ENCODE measurements at regions not wholly inside any gene's neighbourhood (a gene's known extent, or its start where the extent isn't known, plus 50 kb on each side); places are given as distances from the start of the nearest gene placed in this dataset.
A peak's percentile ranks its signal among the peaks of the same experiment; 100 is the strongest.

GRCh38 chr9:92187989-92188714, 72.9 kb upstream of the SPTLC1 start:
- in situ Hi-C loops (cut with HindIII; ENCODE audit: low sequenced_read_pairs): no loop called here
- DNase-seq (ENCODE audit: low spot score): peak; percentile 41

GRCh38 chr9:92187390-92187789, 72.2 kb upstream of the SPTLC1 start:
- DNase-seq (ENCODE audit: low spot score): no peak
- in situ Hi-C loops (cut with HindIII; ENCODE audit: low sequenced_read_pairs): no loop called here

DNA sequence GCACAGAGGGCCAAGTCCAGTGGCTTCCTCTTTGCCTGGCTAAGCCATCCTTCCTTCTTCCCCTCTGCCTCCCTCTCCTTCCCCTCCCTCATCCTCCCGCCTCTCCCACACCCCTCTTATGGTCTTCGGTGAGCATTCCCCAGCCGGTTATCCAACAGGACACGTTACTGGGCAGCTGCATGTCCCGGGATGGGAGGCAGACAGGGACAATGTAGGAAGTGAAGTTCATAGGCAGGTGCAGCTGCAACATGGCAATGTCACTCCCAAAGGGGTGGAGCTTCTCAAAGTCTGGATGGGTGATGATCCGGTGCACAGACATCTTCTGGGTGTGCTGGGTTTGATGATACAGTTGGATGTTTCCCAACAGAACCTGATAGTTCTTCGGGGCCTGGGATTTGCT, 71.4 kb upstream of the SPTLC1 start:
- DNase-seq (ENCODE audit: low spot score): no peak
- in situ Hi-C loops (cut with HindIII; ENCODE audit: low sequenced_read_pairs): no loop called here

DNA sequence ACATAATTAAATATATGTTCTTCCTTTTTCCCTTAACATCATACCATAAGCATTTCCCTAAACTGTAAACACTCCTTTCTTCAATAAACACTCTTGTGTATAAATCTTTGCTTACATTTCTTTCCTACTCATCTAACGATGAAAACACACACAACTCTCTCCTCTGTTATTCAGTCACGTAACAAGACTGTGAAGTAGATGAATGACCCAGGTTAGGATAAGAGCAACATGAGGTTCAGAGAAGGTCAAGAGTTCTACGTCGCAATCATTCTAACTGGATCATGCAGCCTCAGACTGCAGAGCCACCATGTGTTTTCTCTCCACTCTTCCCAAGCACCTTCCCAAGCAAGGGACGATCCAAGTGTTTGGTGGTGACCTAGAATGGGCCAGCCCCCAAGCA, 70.5 kb upstream of the SPTLC1 start:
- in situ Hi-C loops (cut with HindIII; ENCODE audit: low sequenced_read_pairs): no loop called here

GRCh38 chr9:92185096-92185495, 69.9 kb upstream of the SPTLC1 start:
- in situ Hi-C loops (cut with HindIII; ENCODE audit: low sequenced_read_pairs): no loop called here
- no peak for DNase-seq (ENCODE audit: low spot score)

More for the DNA sequence above, 70.5 kb upstream of the SPTLC1 start:
- DNase-seq (ENCODE audit: low spot score): no peak

DNA sequence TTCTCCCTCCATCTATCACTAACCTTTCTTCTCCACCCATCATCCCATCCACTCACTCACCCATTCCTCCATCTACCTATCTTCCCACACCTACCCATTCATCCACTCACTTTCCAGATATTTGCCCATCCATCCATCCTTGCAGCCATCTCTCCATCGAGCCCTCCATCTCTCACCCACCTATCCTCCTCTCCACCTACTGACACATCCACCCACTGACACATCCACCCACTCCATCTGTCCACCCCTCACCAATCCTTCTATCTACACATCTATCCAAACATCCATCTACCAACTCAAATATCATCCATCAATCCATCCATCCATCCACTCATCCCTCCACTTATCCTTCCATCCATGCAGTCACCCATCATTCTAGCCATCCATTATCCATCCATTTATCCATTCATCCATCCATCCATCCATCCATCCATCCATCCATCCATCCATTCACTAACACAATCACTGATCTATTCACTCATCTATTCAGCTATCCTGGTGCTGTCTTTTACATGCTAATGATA, 68.9 kb upstream of the SPTLC1 start:
- in situ Hi-C loops (cut with HindIII; ENCODE audit: low sequenced_read_pairs): no loop called here
- no peak for DNase-seq (ENCODE audit: low spot score)

- no peak for DNase-seq (ENCODE audit: low spot score)
These were observed 68.2 kb upstream of the SPTLC1 start for GRCh38 chr9:92183449-92183848.

GRCh38 chr9:92181296-92181695, 66.1 kb upstream of the SPTLC1 start:
- no peak for DNase-seq (ENCODE audit: low spot score)
- in situ Hi-C loops (cut with HindIII; ENCODE audit: low sequenced_read_pairs): no loop called here

More at GRCh38 chr9:92183449-92183848, 68.2 kb upstream of the SPTLC1 start:
- in situ Hi-C loops (cut with HindIII; ENCODE audit: low sequenced_read_pairs): no loop called here

- in situ Hi-C loops (cut with HindIII; ENCODE audit: low sequenced_read_pairs): no loop called here
- DNase-seq (ENCODE audit: low spot score): no peak
These were observed 65.5 kb upstream of the SPTLC1 start for GRCh38 chr9:92180669-92181181.

DNA sequence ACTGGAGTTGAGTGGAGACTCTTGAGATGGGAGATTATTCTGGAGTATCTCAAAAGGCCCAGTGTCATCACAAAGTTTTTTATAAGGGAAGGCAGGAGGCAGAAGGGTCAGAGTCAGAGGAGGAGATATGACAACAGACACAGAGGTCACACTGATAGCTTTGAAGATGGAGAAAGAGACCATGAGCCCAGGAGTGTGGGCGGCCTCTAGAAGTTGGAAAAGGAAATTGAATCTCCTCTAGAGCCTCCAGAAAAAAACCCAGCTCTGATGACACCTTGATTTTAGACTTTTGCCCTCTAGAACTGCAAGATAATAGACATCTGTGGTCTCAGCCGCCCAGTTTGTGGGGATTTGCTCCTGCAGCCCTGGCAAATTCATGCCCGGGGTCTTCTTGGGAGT, 64.8 kb upstream of the SPTLC1 start:
- no peak for DNase-seq (ENCODE audit: low spot score)
- in situ Hi-C loops (cut with HindIII; ENCODE audit: low sequenced_read_pairs): no loop called here

GRCh38 chr9:92179286-92180001, 64.2 kb upstream of the SPTLC1 start:
- DNase-seq (ENCODE audit: low spot score): no peak
- in situ Hi-C loops (cut with HindIII; ENCODE audit: low sequenced_read_pairs): no loop called here

DNA sequence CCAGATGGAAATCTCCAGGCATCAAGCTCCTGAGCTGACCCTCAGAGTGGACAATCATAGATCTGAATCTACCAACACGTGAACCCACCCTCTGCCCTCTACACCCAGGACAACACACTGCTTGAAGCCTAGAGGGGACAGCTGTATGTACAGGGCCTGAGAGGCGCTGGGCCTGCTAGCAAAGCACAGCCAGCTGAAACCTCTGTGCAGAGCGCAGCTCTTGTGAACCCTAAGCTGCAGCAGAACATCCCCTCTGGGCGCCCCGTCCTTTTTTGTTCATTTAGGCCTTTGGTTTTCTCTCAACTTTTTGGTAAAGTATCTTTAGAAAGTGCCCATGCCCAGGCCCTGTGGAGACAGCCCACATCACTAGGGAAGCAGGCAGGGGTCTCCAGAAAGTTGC, 62.4 kb upstream of the SPTLC1 start:
- no peak for DNase-seq (ENCODE audit: low spot score)
- in situ Hi-C loops (cut with HindIII; ENCODE audit: low sequenced_read_pairs): no loop called here

DNA sequence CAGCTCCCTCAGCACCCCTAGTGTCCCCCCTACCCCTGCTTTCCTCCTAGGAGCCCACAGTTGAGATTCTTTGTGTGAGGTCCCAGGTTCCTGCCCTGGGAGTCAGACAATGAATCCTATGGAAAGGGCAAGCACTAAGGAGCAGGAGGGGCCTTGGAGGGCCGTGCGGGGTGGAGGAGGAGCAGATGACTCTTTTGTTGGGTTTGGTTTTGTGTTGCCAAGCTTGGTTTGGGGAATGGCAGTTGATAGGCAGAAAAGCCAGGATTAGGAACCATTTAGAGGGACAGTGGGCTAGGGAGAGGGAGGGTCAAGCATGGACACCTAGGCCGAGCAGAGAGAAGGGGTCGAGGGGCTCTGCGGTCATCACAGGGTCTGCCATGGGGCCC, 61.6 kb upstream of the SPTLC1 start:
- DNase-seq (ENCODE audit: low spot score): no peak
- in situ Hi-C loops (cut with HindIII; ENCODE audit: low sequenced_read_pairs): no loop called here

GRCh38 chr9:92176068-92176799, 61.0 kb upstream of the SPTLC1 start:
- no peak for DNase-seq (ENCODE audit: low spot score)
- in situ Hi-C loops (cut with HindIII; ENCODE audit: low sequenced_read_pairs): no loop called here

GRCh38 chr9:92175441-92175840, 60.2 kb upstream of the SPTLC1 start:
- in situ Hi-C loops (cut with HindIII; ENCODE audit: low sequenced_read_pairs): no loop called here
- DNase-seq (ENCODE audit: low spot score): no peak

DNA sequence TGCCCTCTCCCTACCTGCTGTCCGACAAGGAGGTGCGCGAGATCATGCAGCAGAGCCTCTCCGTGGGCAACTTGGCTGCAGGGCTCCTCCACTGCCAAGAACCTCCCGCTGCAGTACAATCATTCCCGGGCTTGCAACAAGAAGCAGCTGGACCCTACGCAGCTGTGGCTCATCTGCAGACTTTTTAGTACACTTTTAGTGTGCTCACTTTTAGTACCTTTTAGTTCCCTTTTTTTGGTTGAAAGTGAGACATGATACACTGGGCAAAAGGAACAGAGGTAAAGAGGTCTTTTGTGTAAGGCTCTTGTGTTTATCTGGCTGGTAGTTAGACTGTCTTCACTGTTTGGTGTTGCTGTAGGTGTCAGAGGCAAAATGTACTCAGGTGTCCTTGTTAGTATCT, 58.1 kb upstream of the SPTLC1 start:
- in situ Hi-C loops (cut with HindIII; ENCODE audit: low sequenced_read_pairs): no loop called here
- DNase-seq (ENCODE audit: low spot score): no peak

DNA sequence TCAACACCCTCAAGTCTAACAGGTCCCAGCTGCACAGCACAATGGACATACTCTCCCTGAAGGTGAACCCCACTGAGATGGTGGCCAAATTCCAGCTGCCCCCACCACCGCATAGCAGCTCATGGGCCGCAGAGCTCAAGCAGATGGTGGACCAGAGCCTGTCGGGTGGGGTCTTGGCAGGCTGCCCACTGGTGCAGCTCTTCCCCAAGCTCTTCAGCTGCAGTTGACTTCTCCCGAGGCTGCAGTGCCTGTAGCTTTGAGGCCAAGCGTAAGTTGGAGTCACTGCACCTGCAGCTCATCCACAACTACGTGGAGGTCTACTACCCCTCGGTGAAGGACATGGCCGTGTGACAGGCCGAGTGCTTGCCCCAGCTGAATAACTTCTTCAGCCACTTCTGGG, 56.6 kb upstream of the SPTLC1 start:
- in situ Hi-C loops (cut with HindIII; ENCODE audit: low sequenced_read_pairs): no loop called here
- DNase-seq (ENCODE audit: low spot score): no peak

DNA sequence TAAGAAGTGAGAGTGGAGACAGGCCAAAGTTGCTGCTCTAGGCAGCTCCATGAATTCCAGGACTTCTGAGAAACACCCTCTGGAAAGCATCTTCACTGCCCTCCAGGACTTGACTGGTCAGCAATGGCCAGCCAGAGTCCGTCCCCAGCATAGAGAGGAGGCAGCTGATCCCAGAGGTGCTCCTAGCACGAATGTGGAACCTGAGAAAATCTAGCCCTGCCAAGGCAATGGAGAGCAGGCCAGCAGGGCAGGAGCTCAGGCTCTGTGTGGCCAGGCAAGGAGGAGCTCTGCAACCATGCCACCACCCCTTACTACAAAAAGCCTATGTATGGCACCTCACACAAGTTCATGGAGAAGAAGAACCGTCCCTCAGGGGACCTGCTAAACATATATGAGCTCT, 56.1 kb upstream of the SPTLC1 start:
- in situ Hi-C loops (cut with HindIII; ENCODE audit: low sequenced_read_pairs): no loop called here
- no peak for DNase-seq (ENCODE audit: low spot score)

DNA sequence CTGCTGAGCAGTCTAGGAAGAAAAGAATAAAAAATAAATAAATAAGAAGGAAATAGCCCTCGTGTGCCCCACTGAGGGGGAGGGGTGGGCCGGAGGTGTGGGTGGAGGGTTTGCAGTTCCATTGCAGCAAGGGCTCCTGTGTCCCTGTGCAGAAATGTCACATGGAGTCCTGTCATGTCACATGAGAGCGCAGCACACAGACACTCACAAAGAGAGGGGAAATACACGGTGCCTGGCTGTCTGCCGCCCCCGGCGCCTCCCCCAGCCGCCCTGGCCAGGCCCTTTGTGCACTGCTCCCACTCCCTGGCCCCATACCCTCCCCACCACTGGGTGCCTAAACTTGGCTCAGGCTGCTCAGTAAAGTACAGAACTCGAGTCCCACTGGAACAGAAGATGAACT, 55.6 kb upstream of the SPTLC1 start:
- DNase-seq (ENCODE audit: low spot score): no peak
- in situ Hi-C loops (cut with HindIII; ENCODE audit: low sequenced_read_pairs): no loop called here

DNA sequence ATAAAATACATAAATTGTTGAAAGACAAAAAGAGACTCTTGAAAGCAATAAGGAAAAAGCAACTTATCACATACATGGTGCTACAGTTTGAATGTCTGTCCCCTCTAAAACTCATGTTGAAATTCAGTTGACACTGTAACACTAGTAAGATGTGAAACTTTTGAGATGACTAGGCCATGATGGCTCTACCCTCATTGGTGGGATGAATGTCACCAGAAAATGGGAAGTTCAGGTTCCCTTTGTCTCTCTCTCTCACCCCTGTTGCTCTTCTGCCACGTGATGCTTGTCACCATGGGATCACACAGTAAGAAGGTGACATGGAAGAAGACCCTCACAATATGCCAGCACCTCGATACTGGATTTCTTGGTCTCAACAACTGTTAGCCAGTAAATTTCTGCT, 50.3 kb upstream of the SPTLC1 start:
- no peak for DNase-seq (ENCODE audit: low spot score)
- in situ Hi-C loops (cut with HindIII; ENCODE audit: low sequenced_read_pairs): no loop called here

All from G401 (cell line).